C1 segment of cervical spinal cord (tissue), 14 donors: ENCODE measurements at regions not wholly inside any gene's neighbourhood (a gene's known extent, or its start where the extent isn't known, plus 50 kb on each side); places are given as distances from the start of the nearest gene placed in this dataset.

Experiments
- DNase-seq, 14 donors: peaks; one replicate each; lab custom pipeline; 2025; lab: John Stamatoyannopoulos, UW

- DNase-seq = no peak
Observed at GRCh38 chr2:217479566-217479965, 523.2 kb downstream of the TNS1 start.

- no peak for DNase-seq
Observed at GRCh38 chr2:217478831-217479455, 523.9 kb downstream of the TNS1 start.

- DNase-seq = no peak
Observed at GRCh38 chr2:217477583-217477982, 525.2 kb downstream of the TNS1 start.

GRCh38 chr2:217475791-217476190 lies 527.0 kb downstream of the TNS1 start:
- DNase-seq = peak in 1 of 14 donors; percentile 15

GRCh38 chr2:217475101-217475500 lies 527.7 kb downstream of the TNS1 start:
- no peak for DNase-seq

GRCh38 chr2:217471319-217471718 lies 531.5 kb downstream of the TNS1 start:
- DNase-seq = no peak

- no peak for DNase-seq
Observed at GRCh38 chr2:217469203-217469810, 533.5 kb downstream of the TNS1 start.

- DNase-seq = no peak
Observed at GRCh38 chr2:217468042-217468830, 534.6 kb downstream of the TNS1 start.

- DNase-seq = no peak
Observed at GRCh38 chr2:217467331-217467730, 535.5 kb downstream of the TNS1 start.

- no peak for DNase-seq
Observed at GRCh38 chr2:217466805-217467204, 536.0 kb downstream of the TNS1 start.

- DNase-seq = no peak
Observed at GRCh38 chr2:217466104-217466503, 536.7 kb downstream of the TNS1 start.

GRCh38 chr2:217465100-217465499 lies 537.7 kb downstream of the TNS1 start:
- no peak for DNase-seq

GRCh38 chr2:217463402-217464075 lies 539.3 kb downstream of the TNS1 start:
- DNase-seq = no peak

GRCh38 chr2:217462121-217462520 lies 540.7 kb downstream of the TNS1 start:
- no peak for DNase-seq

GRCh38 chr2:217461674-217462073 lies 541.1 kb downstream of the TNS1 start:
- no peak for DNase-seq

GRCh38 chr2:217459680-217460405 lies 543.0 kb downstream of the TNS1 start:
- no peak for DNase-seq

- DNase-seq = no peak
Observed at GRCh38 chr2:217459016-217459415, 543.8 kb downstream of the TNS1 start.

GRCh38 chr2:217456016-217456415 lies 546.8 kb downstream of the TNS1 start:
- DNase-seq = no peak

GRCh38 chr2:217452928-217453327 lies 549.9 kb downstream of the TNS1 start:
- no peak for DNase-seq

- DNase-seq = no peak
Observed at GRCh38 chr2:217451666-217452065, 551.1 kb downstream of the TNS1 start.

- no peak for DNase-seq
Observed at GRCh38 chr2:217449444-217449843, 553.4 kb downstream of the TNS1 start.

- no peak for DNase-seq
Observed at GRCh38 chr2:217448860-217449259, 553.9 kb downstream of the TNS1 start.
